ENCODE measurements at regions not wholly inside any gene's neighbourhood (a gene's known extent, or its start where the extent isn't known, plus 50 kb on each side); places are given as distances from the start of the nearest gene placed in this dataset.
"Not testable (repeated sequence)": the region's sequence is repeated elsewhere in the genome, so short reads cannot be mapped to it uniquely, and the experiment has no call there.

DNA sequence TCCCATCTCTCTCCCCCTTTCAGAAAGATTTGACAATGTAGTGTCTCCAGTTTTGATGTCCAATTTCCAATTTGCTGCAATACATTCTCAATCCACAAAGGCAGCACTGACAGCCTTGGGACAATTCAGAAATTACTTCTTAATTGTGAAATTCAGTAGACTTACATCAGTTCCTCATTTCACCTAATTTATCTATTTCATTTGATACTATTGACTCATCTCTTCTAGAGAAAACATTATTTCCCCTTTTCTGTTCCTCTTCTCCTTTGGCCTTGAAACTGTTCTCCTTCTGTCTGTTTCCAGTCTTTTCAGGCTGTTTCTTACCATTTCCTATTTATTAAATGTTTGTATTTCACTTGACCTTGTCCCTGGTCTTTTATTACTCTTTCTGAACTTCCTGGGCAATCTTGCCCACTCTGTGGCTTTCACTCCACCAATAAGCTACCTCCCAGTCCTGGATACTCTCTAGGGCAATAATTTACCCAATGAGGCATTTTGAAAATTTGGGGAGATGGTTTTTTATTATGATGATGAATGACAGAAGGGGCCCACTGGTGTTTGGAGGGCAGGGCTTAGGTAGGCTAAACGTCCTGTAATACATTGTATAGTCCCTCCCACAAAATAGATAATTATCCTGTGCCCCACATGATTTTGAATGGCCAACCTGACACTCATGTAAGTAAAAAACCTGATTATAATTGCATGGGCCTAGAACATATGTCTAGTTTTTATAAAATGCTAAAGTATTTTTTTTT lies 498.0 kb upstream of the BOD1L1 start:
- no peak for DNase-seq

DNA sequence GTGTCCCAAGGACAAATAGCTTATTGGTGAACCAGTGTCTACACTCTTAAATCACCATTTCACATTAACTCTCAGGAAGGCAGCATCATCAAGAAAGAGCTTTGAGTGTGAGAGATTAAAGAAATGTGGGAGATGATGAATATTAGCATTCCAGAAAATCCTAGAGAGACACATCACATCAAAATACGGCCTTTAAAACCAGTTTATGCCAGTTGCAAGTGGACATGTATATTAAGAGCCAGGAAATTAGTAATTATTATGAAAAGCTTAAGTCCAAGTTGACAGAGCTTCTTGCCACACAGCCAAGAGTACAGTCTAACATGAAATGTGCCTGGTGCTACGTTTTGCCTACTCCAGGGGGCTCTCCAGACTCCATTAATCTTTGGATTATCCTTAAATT lies 503.0 kb upstream of the BOD1L1 start:
- DNase-seq: no peak

DNA sequence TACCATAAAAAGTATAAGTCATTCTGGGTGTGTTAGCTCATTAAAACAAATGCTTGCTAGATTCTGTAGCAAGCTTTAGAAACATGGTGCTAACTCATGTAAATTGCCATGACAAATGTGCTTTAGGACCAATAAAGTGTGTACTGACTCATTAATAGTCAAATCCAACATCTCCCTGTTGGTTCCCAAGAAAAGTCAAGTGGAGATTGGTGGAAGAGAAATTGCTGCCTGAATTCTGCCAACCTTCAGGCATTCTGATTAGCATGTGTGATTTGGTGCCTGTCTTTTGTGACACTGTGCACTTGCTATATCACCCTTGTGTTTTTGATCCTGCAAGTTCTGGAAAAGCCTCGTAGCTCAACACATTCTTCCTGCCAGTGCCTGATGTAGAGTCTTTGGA lies 503.8 kb upstream of the BOD1L1 start:
- DNase-seq: no peak

DNA sequence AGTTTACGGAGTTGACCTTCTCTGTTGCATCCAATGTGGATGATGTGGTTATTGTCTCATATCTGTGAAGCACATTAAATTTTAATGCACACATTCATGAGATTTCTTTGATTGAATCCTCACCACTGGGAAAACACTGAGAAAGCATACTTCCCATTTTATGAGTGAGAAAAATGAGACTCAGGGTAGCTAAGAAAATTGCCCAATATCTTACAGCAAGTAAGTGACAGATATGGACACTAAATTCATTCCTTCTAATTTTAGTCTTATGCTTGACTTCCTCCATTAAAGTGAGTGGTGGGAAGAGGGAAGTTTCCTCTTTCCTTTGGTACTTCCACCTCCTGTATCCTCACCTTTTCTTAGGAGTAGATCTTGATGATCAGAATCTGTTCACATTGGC lies 504.8 kb upstream of the BOD1L1 start:
- DNase-seq: no peak

DNA sequence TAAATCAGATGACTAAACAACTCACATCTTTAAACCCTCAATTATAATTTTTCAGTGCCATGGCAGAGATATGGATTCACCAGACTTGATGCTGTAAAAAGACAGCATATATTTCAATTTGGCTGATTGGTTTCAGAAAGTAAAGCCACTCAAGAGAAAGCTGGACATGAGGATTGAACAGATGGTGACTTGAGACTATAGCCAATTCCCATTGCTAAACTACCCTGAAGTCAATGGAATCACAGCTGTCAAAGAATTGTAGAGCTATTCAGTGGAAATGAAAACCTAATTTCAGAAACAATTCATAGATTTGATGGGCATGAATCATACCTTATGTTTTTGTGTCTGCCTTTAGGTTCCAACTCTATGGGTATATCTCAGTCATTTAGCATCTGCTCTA lies 510.6 kb upstream of the BOD1L1 start:
- no peak for DNase-seq

DNA sequence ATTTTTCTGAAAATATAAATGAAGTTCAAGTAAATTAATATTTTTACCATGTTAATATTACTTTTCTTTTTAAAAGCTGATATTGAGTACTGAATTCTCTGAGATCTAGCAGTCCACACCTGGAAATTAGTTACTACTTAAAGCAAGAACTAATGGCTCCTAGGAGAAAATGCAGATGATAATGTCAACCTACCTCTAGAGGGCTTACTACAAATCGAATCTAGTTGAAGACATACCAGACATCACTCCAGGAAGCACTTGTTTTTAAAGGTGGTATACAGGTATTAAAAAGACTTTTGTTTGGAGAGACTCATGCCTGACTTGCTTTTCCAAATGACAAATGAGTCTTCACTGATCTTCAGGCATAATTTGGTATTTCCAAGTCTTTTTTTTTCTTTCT lies 516.4 kb upstream of the BOD1L1 start:
- peak in 1 of 3 experiments; percentile 13 for DNase-seq

DNA sequence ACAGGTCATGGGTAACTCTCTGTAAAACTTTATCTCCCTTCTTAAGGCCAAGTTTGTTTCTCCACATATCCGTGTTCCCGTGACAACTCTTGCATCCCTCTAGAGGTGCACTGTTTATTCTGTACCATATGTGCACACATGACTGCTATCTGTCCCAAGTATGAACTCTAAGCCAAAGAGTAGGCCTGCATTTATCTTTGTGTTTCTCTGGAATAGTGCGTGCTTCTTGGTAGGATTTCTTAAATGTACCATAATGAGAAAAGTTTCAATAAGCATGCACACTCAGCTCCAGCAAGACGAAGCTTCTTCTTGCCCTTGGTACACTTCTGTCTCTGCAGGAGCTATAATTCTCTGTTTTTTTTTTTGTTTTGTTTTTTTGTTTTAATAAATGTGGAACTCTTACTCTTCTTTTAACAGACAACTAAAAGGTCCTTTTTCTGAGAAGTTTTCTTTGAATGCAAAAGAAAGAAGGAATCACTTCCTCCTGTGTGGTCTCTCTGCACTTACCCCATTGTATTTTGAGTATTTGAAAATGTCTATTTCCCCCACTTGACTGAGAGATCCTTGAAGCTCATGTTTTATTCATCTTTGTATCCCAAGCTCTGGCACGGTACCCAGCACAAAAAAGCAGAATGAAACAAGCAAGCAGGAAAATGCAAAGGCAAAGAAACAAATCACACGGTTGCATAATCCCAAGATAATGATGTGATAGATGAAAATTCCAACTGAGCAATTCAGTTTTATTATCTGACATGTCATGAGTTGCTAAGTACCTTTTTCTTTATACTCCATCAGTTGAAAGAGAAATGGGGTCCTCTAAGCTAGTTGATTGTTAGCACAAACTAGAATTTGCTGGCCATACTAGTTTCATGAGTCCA lies 521.9 kb upstream of the BOD1L1 start:
- DNase-seq: no peak

DNA sequence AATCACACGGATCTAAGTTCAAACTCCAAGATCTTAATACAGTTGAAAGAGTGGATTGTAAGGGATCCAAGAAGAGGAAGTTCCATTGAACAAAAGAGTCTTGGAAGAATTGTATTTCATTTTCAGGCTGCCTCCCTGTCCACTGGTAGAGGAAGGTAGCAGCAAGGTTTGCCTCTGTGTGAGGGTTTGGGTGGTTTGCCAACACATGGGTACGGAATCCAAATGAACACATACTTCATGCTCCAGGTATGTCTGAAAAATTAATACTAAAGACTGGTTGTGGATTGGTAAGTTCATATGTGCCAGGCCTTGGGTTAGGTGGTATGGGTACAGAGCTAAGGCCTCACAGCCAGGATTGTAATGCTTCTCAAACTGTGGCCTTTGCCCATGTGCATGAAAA lies 523.6 kb upstream of the BOD1L1 start:
- DNase-seq: no peak

DNA sequence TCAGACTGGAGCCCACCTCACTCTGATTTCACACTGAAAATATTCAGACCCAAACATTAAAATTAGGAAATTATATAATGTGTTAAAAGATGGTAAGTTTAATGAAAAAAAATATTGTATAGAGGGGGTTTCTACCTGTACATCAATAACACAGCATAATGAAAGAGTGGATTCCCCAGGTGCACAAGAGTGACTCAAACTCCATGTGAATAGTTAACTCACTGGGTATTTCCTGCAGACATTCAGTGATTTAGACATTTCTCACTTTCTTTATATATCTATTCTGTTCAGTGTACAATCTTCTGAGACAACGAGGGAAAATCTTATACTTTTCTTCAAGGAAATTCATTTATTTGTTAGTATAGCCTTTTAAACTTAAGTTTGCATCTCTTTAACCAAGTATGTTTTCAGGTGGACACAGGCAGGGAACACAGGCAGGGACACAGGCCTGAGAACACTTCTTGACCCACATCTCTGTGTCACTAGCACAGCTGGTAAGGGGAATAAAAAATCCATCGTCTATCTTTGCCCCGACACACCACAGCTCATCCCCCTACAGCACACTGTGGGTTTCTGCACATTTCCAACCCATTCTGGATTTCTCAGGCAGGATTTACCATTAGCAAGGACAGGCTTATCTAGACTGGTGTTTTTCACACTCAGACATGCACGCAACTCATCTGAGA lies 525.5 kb upstream of the BOD1L1 start:
- DNase-seq: no peak

DNA sequence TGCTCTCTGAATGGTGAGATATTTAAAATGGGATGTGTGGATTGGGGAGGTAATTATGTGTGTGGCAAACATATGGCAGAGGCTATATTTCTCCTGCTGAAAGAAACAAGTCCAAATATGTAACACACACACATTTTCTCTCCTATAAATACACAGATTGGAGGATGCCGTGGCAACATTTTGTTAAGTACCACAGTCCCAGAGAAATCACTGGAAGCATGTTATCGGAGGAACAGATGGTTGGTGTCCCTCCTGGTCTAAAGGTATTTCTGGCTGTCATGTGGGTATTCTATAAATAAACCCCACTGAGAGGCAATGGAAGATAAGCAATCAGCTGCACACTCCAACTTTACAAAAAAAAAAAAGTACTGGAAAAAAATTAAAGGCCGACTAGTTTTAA lies 528.3 kb upstream of the BOD1L1 start:
- DNase-seq: no peak

DNA sequence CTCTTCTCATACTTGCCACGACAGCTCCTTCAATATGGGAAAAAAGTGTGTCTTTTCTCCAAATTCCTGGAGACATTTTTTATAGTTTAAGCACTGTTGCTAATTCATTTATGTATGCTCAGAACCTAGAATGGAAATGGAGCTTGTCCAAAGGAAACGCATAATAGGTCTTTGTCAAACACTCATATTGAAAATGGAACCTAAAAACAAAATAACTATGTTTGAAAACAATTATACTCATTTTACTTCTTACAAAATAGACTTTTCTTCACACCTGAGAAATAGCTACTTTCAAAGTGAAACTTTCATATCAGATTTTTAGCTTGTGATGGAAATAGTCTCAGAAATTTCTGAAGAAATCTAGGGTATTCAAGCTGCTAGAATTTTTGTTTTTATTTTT lies 529.7 kb upstream of the BOD1L1 start:
- DNase-seq: no peak

DNA sequence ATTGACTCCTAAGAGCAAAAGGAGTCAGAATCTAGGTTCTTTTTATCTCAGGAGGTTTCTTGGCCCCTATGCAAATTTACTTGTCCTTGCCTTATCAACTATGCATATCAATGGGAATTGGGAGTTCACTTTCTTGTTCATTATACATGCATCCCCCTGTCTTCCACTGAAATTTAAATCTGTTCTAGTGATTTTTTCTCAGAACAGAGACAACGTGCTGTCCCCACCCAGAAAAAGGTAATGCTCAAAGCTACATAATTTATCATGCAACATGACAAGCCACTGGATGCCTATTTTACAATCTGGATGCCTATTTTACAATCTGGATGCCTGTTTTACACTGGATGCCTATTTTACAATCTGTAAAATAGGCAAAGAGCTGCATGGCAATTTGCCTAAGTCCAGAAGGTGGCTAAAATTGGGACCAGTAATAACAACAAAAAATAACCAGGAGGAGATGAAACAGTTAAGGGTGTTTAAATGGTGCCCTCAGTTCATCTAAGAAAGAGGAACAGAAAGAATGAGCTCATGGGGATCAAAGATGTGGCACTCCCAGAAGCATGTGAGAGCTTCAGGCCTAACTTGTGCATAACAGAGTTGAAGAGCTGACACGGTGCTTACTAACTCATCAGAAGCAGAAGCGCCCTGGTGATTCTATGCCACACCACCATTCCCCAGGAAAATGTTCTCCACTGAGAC lies 537.8 kb upstream of the BOD1L1 start:
- DNase-seq: no peak

DNA sequence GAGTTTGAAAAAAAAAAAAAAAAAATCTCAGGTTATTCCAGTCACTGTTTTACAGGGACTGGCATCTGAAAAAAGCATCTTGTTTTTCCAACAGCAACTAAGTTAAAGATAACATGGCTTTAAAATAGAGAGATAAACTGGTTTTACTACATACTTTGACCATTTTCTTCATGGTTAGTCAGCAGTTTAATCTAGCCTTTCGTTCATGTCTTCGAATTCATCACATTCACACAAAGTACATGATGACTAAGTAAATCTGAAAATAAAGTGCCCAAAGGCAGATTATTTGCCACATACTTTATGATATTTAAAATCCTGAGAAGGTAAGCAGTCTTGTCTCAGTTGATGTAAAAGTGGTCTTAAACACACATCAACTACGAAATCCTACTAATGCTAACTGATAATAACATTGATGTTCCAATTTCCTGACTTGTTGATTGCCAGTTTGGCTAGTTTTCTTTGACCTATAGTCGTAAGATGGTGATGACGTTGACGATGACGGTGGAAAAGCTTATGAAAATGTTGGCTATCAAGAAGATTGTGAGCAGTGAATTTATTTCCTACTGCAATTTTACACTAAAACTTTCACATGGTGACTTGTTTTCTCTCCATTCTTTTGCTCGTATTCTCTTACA lies 540.5 kb upstream of the BOD1L1 start:
- DNase-seq: no peak

DNA sequence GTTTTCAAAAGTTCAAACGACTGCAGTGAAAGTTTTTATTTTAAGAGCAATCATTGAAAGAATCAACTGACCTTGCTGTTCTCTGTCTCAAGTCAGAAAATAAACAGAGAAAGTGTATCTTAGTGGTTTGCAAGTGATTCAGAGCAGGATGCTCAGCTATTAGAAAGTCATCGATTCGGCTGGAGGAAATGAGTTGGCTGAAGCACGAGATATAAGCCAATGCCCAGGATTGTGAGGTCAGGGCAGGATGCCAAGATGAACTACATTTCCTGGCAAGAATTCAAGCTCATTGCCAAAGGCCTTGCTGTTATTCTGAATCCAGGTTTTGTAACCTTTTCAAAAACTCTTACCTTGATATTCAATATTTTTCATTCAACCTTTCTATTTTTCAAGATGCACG lies 541.4 kb upstream of the BOD1L1 start:
- peak in 1 of 3 experiments; percentile 13 for DNase-seq

DNA sequence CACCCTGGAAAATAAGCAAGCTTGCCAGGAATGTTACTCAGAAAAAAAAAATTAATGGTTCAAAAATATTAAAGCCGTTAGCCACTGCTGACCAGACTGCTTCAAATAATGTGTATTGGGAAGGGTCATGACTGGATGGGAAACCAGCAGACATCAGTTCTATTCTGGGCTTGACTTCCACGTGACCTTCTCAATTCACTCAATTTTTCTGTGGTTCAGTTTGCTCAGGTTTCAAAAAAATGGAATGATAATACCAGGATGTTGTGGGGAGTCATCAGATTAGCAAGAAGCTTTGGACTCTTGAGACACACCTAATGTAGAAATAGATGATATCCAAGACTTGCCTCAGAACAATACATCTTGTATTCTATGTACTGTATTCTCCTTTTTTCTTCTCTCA lies 541.9 kb upstream of the BOD1L1 start:
- no peak for DNase-seq

DNA sequence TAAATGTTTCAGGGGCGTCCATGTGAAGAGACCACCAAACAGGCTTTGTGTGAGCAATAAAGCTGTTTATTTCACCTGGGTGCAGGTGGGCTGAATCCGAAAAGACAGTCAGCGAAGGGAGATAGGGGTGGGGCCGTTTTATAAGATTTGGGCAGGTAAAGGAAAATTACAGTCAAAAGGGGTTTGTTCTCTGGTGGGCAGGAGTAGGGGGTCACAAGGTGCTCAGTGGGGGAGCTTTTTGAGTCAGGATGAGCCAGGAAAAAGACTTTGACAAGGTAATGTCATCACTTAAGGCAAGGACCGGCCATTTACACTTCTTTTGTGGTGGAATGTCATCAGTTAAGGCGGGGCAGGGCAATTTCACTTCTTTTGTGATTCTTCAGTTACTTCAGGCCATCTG lies 542.4 kb upstream of the BOD1L1 start:
- not testable (repeated sequence) for DNase-seq

DNA sequence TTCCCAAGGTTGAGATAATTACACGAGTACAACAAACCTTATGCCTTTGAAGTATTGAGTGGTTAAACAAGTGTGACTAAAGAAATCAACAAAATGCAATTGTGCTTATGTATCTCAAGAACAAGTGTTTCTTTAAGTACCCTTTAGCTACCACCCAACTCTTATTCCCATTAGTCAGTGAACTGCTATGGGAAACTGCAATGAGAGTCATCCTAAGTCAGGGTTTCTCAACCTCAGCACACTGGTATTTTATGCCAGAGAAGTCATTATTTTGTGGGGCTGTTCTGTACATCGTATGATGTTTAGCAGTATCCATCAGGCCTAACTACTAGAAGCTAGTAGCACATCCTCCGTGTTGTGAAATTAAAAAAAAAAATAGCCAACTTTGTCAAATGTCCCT lies 549.1 kb upstream of the BOD1L1 start:
- no peak for DNase-seq

DNA sequence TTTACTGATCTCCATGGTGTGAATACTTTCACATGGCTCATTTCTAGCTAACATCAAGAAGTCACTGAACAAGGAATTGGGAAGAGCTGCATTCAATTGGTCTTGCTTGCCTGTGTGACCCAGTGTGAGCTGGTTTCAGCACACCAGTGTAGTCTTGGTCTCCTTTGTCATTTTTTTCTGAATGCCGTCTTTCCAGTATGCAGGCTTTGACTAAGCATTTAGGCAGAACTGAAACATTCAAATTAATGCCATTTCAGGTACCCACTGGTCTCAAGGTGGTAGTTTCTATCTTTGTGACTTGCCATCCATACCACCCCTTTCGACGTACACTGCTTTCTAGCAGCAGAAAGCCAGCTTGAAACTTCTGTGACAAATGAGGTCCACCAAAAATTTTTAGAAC lies 550.5 kb upstream of the BOD1L1 start:
- no peak for DNase-seq

DNA sequence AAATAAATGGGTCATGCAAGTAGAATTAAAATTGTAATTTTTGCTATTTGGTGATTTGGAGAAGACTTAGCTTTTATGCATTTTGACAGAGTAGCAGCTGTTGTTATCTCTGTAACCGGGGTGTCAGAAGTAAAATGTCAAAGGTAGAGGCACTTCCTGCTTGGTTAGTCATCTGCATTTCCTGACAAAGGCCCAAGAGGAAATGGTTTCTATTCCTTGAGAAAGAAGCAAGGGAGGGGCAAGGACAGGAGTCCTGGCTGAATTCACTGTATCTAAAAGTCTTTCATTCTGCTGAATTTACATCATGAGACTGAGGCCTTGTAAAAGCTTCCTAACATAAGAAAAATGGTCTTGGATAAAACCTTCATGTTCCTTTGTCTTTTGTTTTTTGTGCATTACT lies 550.9 kb upstream of the BOD1L1 start:
- no peak for DNase-seq

DNA sequence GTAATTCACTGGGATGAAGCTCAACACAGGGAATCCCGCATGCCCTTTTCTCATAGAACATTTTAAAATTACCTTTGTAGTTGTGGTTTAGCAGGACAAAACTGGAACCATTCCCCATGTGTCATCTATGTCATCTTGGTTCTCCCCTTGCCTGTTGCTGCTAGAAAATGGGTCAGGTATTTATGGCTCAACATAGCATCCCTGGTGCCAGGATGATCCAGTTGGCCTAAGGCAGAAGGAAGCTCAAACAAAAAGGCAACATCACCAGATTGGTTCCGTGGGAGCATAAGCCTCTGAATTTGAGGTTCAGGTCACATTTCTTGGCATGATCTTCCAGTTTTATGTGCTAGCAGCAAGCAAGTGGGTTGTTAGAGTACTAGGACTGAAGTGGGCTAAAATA lies 552.6 kb upstream of the BOD1L1 start:
- no peak for DNase-seq

DNA sequence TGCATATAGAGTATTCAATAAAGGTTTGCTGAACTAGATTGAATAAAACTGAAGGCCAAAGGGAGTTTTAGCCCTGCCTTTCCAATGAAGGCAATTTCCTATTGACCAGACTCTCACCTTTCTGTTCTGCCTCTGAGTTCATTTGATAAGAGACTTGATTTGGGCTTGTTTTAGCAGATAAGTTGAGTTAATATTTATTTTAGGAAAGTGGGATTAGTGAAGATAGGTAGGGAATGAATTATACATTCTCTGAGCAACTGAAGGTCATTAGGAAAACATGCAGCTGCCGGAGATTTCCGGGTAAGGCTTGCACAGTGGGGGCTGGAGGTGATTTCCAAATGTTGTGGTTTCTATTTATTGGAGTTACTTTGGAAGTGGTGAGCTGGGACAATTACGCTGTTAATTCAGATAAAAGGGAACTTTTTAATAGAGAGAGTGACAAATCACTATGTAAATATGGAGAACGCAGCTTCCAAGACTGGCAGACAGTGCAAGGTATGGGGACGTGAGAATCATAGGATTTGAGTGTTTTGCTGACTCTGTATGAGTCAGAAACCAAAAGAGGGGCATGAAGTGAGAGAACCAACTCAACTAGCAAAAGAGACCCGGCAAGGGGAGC lies 553.6 kb upstream of the BOD1L1 start:
- peak in 1 of 3 experiments; percentile 27 for DNase-seq

DNA sequence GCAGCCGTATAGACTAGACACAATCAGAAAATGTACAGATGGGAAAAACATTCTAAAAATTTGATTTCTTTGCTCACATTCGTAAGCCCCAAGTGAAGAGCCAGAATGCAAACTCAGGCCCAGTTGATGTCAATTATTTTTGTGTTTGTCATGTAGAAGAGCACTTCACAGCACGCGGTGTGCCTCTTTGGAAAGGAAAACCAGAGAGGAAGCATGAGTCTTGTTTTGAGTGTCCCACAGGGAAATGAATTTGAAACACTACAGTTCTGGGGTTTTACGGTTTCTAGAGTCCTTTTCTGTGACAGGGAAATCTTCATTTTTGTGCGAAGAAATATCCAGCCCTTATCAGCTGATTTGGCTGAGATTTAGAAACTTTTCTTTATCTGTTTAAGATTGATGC lies 554.6 kb upstream of the BOD1L1 start:
- peak in 1 of 3 experiments; percentile 28 for DNase-seq

Measured in NCI-H1417 (cell line).